GM18867 (cell line): ENCODE measurements at regions not wholly inside any gene's neighbourhood (a gene's known extent, or its start where the extent isn't known, plus 50 kb on each side); places are given as distances from the start of the nearest gene placed in this dataset.

Experiments
- ATAC-seq: cut with Tn5 transposase; IDR thresholded peaks from one replicate; pipeline ENCODE4 v1.9.1; 2021; ENCODE audit warnings: mild to moderate bottlenecking, moderate library complexity; ENCODE audit not compliant: unreplicated experiment

DNA sequence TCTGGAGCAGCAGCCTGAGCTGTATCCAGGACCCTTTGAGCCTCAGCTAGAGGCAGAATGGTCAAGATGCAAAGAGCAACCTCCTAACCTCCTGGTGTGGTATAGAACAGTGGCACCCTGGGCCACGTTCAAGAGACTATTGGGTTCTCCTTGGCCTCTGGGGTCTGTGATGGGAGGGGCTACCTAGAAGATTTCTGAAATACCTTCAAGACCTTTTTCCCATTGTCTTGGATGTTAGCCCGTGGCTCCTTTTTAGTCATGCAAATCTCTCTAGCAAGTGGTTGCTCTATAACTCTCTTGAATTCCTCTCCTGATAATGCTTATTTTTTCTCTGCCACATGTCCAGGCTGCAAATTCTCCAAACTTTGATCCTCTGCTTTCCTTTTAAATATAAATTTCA, 106.3 kb upstream of the SULT1C3 start:
- ATAC-seq, result no peak

DNA sequence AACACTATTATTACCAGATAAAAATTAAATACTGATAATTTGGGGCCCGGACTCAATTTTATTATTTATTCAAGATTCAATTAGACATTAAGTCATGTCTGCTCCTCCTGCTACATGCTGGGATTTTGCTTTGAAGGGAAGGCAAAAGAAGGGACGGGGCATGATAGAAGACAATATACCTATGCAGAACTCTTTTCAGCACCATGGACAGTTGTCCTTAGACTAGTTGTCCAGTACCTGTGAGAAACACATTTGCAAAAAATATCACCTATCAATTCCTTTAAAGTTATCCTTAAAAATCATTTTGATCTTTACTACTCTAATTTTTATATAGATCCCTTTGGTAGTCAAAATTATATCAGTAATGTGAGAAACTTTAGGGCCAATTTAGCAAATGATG, 100.2 kb upstream of the SULT1C3 start:
- ATAC-seq, result no peak

DNA sequence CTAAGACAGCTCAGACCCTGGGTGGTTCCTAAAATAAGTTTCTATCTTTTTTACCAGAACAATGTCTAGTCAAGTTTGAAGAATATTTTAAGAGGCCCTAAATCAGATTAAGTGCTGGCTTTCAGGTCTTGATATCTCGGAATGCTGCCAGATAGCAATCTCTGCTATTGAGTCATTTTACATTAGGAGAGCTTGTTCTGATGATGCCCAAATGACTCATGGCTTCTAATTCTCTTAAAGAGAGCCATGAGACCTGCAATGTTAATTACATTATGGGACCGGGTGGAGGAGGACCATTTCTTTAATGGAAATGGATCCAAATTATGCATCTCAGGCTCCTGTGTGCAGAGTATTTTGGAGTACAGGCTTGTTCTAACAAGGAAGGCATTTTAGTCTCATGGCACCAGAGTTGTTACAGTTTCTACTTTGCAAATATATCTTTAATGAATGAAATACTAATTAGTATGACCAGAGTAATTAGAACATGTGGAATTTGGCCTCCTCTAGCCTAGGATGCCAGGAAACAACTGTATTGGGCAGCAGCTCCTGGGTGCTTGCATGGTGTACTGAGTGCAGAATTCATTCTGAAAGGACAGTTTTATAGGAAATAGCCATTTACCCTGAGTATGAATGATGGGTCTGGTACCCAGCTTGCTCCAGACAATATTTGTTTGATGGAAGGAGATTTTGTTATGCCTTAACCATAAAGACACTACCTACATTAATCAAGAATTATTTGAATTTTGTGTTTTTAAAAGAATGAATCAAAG, 94.0 kb upstream of the SULT1C3 start:
- no peak for ATAC-seq

DNA sequence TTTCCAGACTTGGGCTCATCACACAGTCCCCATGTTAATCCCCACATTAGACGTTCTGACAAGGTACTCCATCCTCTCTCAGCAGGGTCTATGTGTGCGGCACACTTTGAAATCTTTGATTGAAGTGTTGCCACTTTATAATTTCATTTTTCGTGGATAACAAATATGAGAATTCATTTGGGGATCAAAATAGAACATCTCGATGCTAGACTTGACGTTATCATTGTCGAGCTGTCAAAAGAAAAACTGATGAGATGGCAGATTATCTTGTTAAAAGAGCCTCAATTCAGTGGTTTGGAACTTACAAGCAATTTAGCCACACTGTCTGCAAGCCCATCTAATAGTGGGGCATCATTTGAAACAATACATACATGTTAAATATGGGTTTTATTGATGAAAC, 91.2 kb upstream of the SULT1C3 start:
- ATAC-seq, result no peak

DNA sequence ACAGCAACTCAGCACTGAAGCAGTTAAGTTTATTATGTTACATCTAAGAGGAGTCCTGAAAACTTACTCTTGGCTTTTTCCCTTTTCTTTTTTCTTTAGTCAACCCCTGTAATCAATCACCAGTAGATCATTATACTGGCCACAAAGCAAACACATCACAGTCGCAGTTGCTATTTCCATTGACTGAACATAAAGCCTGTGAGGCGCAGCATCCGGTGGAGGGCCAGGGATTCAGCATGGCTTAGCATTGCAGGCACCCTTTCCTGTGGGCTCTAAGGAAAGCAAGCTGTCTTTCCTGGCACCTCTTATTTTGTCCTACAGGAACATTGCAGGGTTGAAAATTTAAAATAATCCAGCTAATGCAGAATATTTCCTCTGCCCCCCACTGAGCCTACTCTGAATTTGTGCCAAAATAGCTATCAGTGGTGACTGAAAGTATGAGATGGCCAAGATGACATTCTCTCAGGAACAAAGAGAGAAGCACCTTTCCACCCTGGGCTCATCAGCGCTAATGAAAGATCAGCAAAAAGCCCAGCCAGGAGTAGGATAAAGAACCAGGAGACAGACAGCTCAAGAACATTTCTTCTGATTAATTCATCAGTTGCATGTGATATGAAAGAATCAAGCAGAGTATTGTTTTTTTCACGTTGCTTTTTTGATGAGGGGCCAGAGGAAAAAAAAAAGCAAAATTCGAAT, 85.3 kb upstream of the SULT1C3 start:
- no peak for ATAC-seq

DNA sequence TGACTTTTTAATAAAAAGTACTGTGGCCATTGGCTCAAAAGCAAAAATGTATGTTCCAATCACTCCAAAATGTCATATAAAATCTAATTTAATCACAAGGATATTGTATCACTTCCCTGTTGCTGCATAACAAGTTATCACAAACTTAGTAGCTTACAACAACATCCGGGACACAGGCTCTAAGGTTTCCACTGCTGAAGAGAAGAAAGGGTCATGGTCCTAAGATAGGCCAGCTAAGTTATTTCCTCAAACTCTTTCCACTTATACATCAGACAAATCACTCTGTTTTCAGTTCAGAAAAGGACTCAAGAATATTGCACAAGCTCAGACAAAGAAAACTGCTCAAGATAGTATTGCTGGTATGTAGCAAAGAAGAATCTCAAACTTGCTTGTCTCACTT, 78.5 kb upstream of the SULT1C3 start:
- no peak for ATAC-seq

DNA sequence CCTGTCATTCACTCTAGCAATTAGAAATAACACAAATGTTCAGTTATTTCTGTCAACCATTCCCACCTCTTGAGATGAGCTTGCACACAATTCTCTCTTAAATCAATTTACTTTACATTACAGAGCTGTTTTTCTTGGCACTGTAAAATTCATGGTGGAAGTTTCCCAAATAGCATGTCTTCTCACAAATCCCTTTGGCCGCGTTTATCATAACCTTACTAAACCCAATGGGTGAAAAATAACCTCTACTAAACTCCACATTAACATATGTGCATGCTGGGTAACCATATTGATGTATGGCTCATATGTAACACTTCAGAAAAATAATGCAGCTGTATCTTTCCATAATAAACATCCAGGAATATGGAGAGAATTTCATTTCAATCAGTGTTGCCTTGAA, 75.5 kb upstream of the SULT1C3 start:
- ATAC-seq, result no peak

DNA sequence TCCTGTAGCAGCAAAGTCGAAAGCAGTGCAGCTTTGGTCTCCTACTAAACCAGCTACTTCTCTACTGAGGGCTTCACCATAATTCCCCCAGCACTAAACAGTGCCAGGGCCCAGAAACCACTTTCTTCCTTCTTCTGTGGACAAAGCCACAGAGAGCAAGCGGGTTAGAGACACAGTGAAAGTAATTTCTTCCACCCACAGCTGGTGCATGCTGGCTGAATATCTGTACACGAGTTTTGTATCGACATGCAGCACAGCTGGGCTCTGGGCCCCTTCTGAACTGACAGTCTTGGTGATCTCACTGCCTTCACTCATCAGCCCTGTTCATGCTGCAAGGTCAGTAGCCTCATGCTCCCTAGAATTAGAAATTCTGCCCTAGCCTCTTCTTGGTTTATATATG, 74.0 kb upstream of the SULT1C3 start:
- no peak for ATAC-seq

DNA sequence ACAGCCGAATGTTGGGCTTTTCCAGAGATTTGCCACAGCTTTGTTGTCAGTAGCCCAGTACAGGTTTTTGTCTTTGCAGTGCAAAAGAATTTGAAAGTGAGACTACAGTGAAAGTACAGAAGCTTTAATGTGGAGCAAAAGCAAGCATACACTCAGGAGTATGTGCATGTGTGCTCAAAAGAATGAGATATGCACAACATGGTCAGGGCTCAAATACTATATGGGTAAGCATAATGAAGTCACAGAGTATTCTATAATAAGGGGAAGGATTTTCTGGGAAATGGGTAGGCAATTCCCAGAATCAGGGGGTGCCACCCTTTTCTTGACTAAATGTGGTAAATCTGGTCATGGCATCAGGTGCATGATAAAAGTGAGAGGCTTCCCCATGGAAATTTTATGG, 72.1 kb upstream of the SULT1C3 start:
- ATAC-seq, result no peak

DNA sequence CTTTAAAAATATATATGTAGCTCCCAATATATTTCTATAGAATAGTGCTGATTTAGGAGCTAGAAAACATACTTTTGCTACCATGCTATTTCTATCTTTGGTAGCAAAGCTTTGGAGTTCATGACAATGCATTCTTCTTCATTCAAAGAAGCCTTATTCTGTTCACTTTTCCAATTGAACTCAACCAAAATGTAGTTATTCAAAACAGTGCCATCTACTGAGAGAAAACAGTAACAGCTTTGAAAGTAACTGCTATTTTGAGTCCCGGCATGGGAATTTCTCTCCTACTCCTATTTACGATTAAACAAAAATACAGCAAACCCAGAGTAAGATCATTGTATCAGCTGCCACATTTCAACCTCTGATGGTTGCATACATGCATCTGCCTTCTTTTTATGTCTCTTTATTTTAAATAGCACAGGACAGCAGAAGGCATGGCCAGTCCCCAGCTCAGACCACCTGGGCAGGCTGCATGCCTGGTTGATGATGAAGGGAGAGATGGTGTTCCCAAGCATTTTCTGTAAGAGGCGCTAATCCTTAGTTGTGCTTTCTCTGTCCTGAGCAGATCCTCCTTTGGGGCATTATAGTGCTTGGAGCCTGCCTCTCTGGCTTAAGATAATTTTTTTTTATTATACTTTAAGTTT, 69.7 kb upstream of the SULT1C3 start:
- ATAC-seq, result no peak

DNA sequence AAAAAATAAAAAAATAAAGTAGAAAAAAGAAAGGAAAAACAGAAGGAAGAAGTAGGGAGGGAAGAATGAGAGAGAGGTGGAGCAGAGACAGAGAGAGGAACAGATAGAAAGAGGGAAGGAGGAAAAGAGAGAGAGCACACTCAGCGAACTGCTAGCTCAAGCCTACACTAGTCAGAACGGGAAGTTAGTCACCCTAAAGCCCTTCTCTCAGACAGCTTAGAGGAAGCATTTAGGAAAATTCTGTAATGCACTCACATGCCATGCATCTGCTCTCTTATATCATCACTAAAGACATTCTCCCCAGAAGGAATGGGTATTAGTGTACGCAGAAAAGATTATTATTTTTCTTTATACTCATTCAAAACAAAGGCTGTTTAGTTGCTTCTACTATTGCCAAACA, 68.1 kb upstream of the SULT1C3 start:
- no peak for ATAC-seq

DNA sequence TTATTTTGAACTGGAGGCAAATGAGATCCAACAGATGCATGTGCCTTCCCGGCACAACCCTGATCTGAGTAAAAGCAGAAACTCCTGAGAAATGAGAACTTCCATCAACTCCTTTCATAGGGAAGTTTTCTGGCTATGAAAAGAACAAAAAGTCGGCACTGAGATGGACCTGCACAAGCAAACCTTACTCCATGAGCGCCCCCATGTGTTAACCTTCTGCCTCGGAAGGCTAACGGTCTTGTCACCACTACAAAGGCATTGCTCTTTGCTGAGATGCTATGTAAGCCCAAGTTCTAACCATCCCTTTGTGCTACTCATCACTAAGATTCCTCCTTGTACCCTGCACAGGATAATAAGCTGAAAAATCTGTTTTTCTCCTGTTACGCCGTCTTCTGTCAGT, 57.3 kb upstream of the SULT1C3 start:
- no peak for ATAC-seq

DNA sequence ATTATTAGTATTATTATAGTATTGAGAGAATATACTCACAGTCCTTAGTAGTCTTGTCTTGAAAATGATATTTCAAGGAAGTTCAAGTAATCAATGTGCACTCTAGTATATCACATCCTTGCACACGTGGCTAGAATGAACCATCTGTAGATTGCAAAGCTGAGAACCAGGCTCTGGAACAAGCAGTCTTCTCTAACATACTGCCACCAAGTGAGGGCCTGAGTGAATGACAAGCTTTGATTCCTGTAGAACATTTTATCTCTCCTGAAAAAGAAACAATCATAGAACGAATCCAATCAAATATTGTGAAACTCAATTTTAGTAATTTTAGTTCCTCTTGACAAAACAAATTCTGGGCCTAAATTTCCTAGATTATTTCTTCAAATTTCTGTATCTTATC, 55.3 kb upstream of the SULT1C3 start:
- peak; percentile 72 for ATAC-seq

DNA sequence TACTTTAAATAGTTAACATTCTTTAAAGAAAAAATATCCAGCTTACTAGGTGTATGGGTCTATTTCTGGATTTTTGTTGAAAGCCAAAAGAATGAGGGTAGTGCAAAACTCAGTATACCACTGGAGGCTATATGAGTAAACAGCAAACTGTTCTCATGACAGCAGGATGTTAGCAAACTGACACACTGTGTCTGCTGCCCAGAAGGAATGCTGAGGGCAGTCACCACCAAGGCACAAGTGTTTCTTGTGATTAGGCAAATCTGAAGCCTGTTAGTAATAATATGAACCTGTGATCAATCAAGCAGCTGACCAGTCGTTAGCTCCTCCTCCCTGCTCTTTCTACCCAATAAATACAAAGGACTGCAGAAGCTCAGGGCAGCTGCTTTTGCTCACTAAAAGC, 50.5 kb upstream of the SULT1C3 start:
- ATAC-seq, result no peak
